Breast epithelium (tissue), 3 donors: ENCODE measurements at regions not wholly inside any gene's neighbourhood (a gene's known extent, or its start where the extent isn't known, plus 50 kb on each side); places are given as distances from the start of the nearest gene placed in this dataset.

ENCODE experiments used
- POLR2A ChIP-seq: fragments of 450-650 bp; IDR thresholded peaks from one replicate; pipeline ENCODE4 v1.6.1; 2016; ENCODE audit warnings: antibody characterized with exemption, mild to moderate bottlenecking, moderate library complexity
- POLR2AphosphoS5 ChIP-seq, 3 donors: sonication (generic); formaldehyde crosslinking; IDR thresholded peaks; one replicate each; pipeline ENCODE4 v1.6.1; 2017; ENCODE audit warnings: antibody characterized with exemption in 3 of 3
- TF ChIP-seq, protein P1 (sequence below), 3 donors: fragments of 450-650 bp; IDR thresholded peaks; one replicate each; pipeline ENCODE4 v1.5.1; 2016 to 2017; ENCODE audit warnings: antibody characterized with exemption in 3 of 3, mild to moderate bottlenecking in 3 of 3, moderate library complexity in 3 of 3

DNA sequence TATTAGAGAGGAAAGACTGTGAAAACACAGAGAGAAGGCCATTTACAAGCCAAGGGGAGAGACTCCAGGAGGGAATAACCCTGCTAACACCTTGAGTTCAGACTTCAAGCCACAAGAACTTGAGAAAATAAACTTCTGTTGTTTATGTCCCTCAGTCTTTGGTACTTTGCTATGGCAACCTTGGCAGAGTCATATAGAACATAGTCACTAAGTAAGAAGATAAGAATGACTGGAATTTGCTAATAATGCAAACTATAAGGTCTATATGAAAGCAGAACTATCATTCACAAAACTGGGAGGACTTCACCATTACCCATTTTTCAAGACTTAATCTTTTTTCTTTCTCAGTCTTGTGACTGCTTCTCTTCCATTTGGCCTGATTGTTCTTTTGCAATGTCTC is 767.3 kb upstream of the ADAMTS5 start:
- TF ChIP-seq, protein P1, sequence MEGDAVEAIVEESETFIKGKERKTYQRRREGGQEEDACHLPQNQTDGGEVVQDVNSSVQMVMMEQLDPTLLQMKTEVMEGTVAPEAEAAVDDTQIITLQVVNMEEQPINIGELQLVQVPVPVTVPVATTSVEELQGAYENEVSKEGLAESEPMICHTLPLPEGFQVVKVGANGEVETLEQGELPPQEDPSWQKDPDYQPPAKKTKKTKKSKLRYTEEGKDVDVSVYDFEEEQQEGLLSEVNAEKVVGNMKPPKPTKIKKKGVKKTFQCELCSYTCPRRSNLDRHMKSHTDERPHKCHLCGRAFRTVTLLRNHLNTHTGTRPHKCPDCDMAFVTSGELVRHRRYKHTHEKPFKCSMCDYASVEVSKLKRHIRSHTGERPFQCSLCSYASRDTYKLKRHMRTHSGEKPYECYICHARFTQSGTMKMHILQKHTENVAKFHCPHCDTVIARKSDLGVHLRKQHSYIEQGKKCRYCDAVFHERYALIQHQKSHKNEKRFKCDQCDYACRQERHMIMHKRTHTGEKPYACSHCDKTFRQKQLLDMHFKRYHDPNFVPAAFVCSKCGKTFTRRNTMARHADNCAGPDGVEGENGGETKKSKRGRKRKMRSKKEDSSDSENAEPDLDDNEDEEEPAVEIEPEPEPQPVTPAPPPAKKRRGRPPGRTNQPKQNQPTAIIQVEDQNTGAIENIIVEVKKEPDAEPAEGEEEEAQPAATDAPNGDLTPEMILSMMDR (IDR thresholded peaks at IDR 0.05), result no peak
- no peak for TF ChIP-seq POLR2AphosphoS5 (IDR thresholded peaks at IDR 0.05)
- TF ChIP-seq POLR2A, result no peak
